ENCODE measurements at regions not wholly inside any gene's neighbourhood (a gene's known extent, or its start where the extent isn't known, plus 50 kb on each side); places are given as distances from the start of the nearest gene placed in this dataset.
"Not testable (repeated sequence)": the region's sequence is repeated elsewhere in the genome, so short reads cannot be mapped to it uniquely, and the experiment has no call there.

- Histone ChIP-seq H3K27me3 (no peaks in the 10 kb centered on the region), H3K4me1 (no peaks in the 10 kb centered on the region), H3K9me3 (no peaks in the 10 kb centered on the region), H3K4me3 (no peak overlapping the region), H3K36me3 (no peaks in the 10 kb centered on the region), H3K27ac (no peak overlapping the region)
- DNase-seq (no peak), ATAC-seq (no peak)
- intact Hi-C loops (cut with DNase I), result no loop called here
- TF ChIP-seq CTCF (IDR thresholded peaks at IDR 0.05), result no peak
Measured at GRCh38 chr13:71360041-71360440, 507.0 kb downstream of the DACH1 start.

- Histone ChIP-seq H3K27ac (no peak overlapping the region), H3K9me3 (no peaks in the 10 kb centered on the region), H3K27me3 (no peaks in the 10 kb centered on the region), H3K36me3 (no peaks in the 10 kb centered on the region), H3K4me1 (no peaks in the 10 kb centered on the region), H3K4me3 (no peak overlapping the region)
- no peak for ATAC-seq
- no peak for TF ChIP-seq CTCF (IDR thresholded peaks at IDR 0.05)
- no peak for DNase-seq
- intact Hi-C loops (cut with DNase I), result no loop called here
Measured at GRCh38 chr13:71359641-71360040, 507.4 kb downstream of the DACH1 start.

- TF ChIP-seq CTCF (IDR thresholded peaks at IDR 0.05), result no peak
Measured at GRCh38 chr13:71358218-71358617, 508.8 kb downstream of the DACH1 start.

GRCh38 chr13:71355010-71355409 is 512.0 kb downstream of the DACH1 start:
- TF ChIP-seq CTCF (IDR thresholded peaks at IDR 0.05), result no peak
- ATAC-seq, result no peak

More at GRCh38 chr13:71358218-71358617, 508.8 kb downstream of the DACH1 start:
- no peak for ATAC-seq
- Histone ChIP-seq H3K27ac (no peak overlapping the region), H3K36me3 (no peaks in the 10 kb centered on the region), H3K9me3 (no peaks in the 10 kb centered on the region), H3K4me1 (no peaks in the 10 kb centered on the region), H3K27me3 (no peaks in the 10 kb centered on the region), H3K4me3 (no peak overlapping the region)
- intact Hi-C loops (cut with DNase I), result no loop called here
- no peak for DNase-seq

GRCh38 chr13:71350886-71351285 is 516.1 kb downstream of the DACH1 start:
- Histone ChIP-seq H3K4me1 (no peaks in the 10 kb centered on the region), H3K9me3 (no peaks in the 10 kb centered on the region), H3K27me3 (no peaks in the 10 kb centered on the region), H3K4me3 (no peak overlapping the region), H3K36me3 (no peaks in the 10 kb centered on the region), H3K27ac (no peak overlapping the region)
- intact Hi-C loops (cut with DNase I), result no loop called here
- TF ChIP-seq CTCF (IDR thresholded peaks at IDR 0.05), result no peak
- ATAC-seq (no peak), DNase-seq (no peak)

More at GRCh38 chr13:71355010-71355409, 512.0 kb downstream of the DACH1 start:
- H3K27ac ChIP-seq, result no peak overlapping the region
- no peaks in the 10 kb centered on the region for H3K4me1 ChIP-seq
- H3K27me3 ChIP-seq, result no peaks in the 10 kb centered on the region
- no peaks in the 10 kb centered on the region for H3K36me3 ChIP-seq
- intact Hi-C loops (cut with DNase I), result no loop called here
- DNase-seq, result no peak
- no peak overlapping the region for H3K4me3 ChIP-seq
- H3K9me3 ChIP-seq, result no peaks in the 10 kb centered on the region

- ATAC-seq; H3K9me3 ChIP-seq; H3K36me3 ChIP-seq; H3K4me3 ChIP-seq; H3K27ac ChIP-seq; DNase-seq; H3K4me1 ChIP-seq; intact Hi-C loops (cut with DNase I); H3K27me3 ChIP-seq: not testable (repeated sequence)
Measured at GRCh38 chr13:71345856-71346255, 521.1 kb downstream of the DACH1 start.

Data from upper lobe of right lung (tissue), 1 donor.